ENCODE measurements at regions not wholly inside any gene's neighbourhood (a gene's known extent, or its start where the extent isn't known, plus 50 kb on each side); places are given as distances from the start of the nearest gene placed in this dataset.
A peak's percentile ranks its signal among the peaks of the same experiment; 100 is the strongest.

- peak; percentile 89 for DNase-seq (ENCODE audit: low read depth, low spot score)
These were observed 103.2 kb upstream of the TJP1 start for GRCh38 chr15:29925227-29926082.

GRCh38 chr15:29924750-29925149 lies 102.5 kb upstream of the TJP1 start:
- no peak for DNase-seq (ENCODE audit: low read depth, low spot score)
- in situ Hi-C loops (cut with HindIII; ENCODE audit: low pct_unique_long_range_greater_than_20kb, low sequenced_read_pairs) = no loop called here

More at GRCh38 chr15:29925227-29926082, 103.2 kb upstream of the TJP1 start:
- in situ Hi-C loops (cut with HindIII; ENCODE audit: low pct_unique_long_range_greater_than_20kb, low sequenced_read_pairs) = no loop called here

GRCh38 chr15:29922191-29922590 lies 99.9 kb upstream of the TJP1 start:
- in situ Hi-C loops (cut with HindIII; ENCODE audit: low pct_unique_long_range_greater_than_20kb, low sequenced_read_pairs) = no loop called here

GRCh38 chr15:29921130-29921601 lies 98.9 kb upstream of the TJP1 start:
- no peak for DNase-seq (ENCODE audit: low read depth, low spot score)
- in situ Hi-C loops (cut with HindIII; ENCODE audit: low pct_unique_long_range_greater_than_20kb, low sequenced_read_pairs) = no loop called here

More at GRCh38 chr15:29922191-29922590, 99.9 kb upstream of the TJP1 start:
- DNase-seq (ENCODE audit: low read depth, low spot score) = no peak

- DNase-seq (ENCODE audit: low read depth, low spot score) = no peak
- in situ Hi-C loops (cut with HindIII; ENCODE audit: low pct_unique_long_range_greater_than_20kb, low sequenced_read_pairs) = no loop called here
These were observed 98.2 kb upstream of the TJP1 start for GRCh38 chr15:29920515-29920914.

- in situ Hi-C loops (cut with HindIII; ENCODE audit: low pct_unique_long_range_greater_than_20kb, low sequenced_read_pairs) = no loop called here
- no peak for DNase-seq (ENCODE audit: low read depth, low spot score)
These were observed 97.2 kb upstream of the TJP1 start for GRCh38 chr15:29919380-29919881.

GRCh38 chr15:29917600-29918597 lies 95.6 kb upstream of the TJP1 start:
- DNase-seq (ENCODE audit: low read depth, low spot score) = no peak
- in situ Hi-C loops (cut with HindIII; ENCODE audit: low pct_unique_long_range_greater_than_20kb, low sequenced_read_pairs) = no loop called here

- DNase-seq (ENCODE audit: low read depth, low spot score) = no peak
- in situ Hi-C loops (cut with HindIII; ENCODE audit: low pct_unique_long_range_greater_than_20kb, low sequenced_read_pairs) = no loop called here
These were observed 92.3 kb upstream of the TJP1 start for GRCh38 chr15:29914511-29914926.

- in situ Hi-C loops (cut with HindIII; ENCODE audit: low pct_unique_long_range_greater_than_20kb, low sequenced_read_pairs) = no loop called here
These were observed 91.4 kb upstream of the TJP1 start for GRCh38 chr15:29913528-29914135.

GRCh38 chr15:29911705-29912104 lies 89.4 kb upstream of the TJP1 start:
- in situ Hi-C loops (cut with HindIII; ENCODE audit: low pct_unique_long_range_greater_than_20kb, low sequenced_read_pairs) = no loop called here

More at GRCh38 chr15:29913528-29914135, 91.4 kb upstream of the TJP1 start:
- DNase-seq (ENCODE audit: low read depth, low spot score) = no peak

GRCh38 chr15:29910068-29910467 lies 87.8 kb upstream of the TJP1 start:
- DNase-seq (ENCODE audit: low read depth, low spot score) = no peak
- in situ Hi-C loops (cut with HindIII; ENCODE audit: low pct_unique_long_range_greater_than_20kb, low sequenced_read_pairs) = no loop called here

More at GRCh38 chr15:29911705-29912104, 89.4 kb upstream of the TJP1 start:
- DNase-seq (ENCODE audit: low read depth, low spot score) = no peak

- DNase-seq (ENCODE audit: low read depth, low spot score) = no peak
- in situ Hi-C loops (cut with HindIII; ENCODE audit: low pct_unique_long_range_greater_than_20kb, low sequenced_read_pairs) = no loop called here
These were observed 82.6 kb upstream of the TJP1 start for GRCh38 chr15:29904757-29905417.

GRCh38 chr15:29903785-29904464 lies 81.7 kb upstream of the TJP1 start:
- DNase-seq (ENCODE audit: low read depth, low spot score) = no peak
- in situ Hi-C loops (cut with HindIII; ENCODE audit: low pct_unique_long_range_greater_than_20kb, low sequenced_read_pairs) = no loop called here

- DNase-seq (ENCODE audit: low read depth, low spot score) = no peak
- in situ Hi-C loops (cut with HindIII; ENCODE audit: low pct_unique_long_range_greater_than_20kb, low sequenced_read_pairs) = no loop called here
These were observed 80.8 kb upstream of the TJP1 start for GRCh38 chr15:29903028-29903427.

- in situ Hi-C loops (cut with HindIII; ENCODE audit: low pct_unique_long_range_greater_than_20kb, low sequenced_read_pairs) = no loop called here
- DNase-seq (ENCODE audit: low read depth, low spot score) = no peak
These were observed 78.2 kb upstream of the TJP1 start for GRCh38 chr15:29900237-29901189.

GRCh38 chr15:29896062-29896461 lies 73.8 kb upstream of the TJP1 start:
- in situ Hi-C loops (cut with HindIII; ENCODE audit: low pct_unique_long_range_greater_than_20kb, low sequenced_read_pairs) = no loop called here
- DNase-seq (ENCODE audit: low read depth, low spot score) = no peak

All from SK-MEL-5 (cell line).